PC-3 (cell line): ENCODE measurements at regions not wholly inside any gene's neighbourhood (a gene's known extent, or its start where the extent isn't known, plus 50 kb on each side); places are given as distances from the start of the nearest gene placed in this dataset.

ENCODE experiments used
- EZH2 ChIP-seq: fragments of 300-600 bp; sonication (generic); IDR thresholded peaks from one replicate; pipeline ENCODE4 v1.6.1; 2017; ENCODE audit warnings: antibody characterized with exemption, mild to moderate bottlenecking, low read length; ENCODE audit not compliant: unreplicated experiment
- TF ChIP-seq, protein P1 (sequence below): fragments of 300-600 bp; sonication (generic); conservative IDR thresholded peaks from 2 replicates; pipeline ENCODE4 v1.5.1; 2017; ENCODE audit warnings: antibody characterized with exemption, low read depth, mild to moderate bottlenecking, low read length

DNA sequence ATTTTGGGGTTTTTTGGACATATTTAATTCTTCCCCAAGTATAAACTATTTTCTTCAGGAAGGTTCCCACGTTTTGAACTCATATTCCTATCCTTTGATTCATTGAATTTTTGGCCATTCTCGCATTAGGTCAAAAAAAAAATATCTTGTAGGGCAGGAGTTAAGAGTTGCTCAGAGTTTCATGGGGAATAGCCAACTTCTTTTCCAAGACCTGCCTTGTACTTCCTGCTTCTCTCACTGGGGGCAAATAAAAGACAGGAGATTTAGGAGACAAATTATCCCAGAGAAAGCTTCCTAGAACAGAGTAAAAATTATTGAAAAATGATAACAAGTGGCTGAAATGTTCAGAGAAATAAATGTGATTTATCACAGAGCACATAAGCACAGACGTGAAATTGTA is 55.2 kb upstream of the BCL11A start:
- TF ChIP-seq, protein P1, sequence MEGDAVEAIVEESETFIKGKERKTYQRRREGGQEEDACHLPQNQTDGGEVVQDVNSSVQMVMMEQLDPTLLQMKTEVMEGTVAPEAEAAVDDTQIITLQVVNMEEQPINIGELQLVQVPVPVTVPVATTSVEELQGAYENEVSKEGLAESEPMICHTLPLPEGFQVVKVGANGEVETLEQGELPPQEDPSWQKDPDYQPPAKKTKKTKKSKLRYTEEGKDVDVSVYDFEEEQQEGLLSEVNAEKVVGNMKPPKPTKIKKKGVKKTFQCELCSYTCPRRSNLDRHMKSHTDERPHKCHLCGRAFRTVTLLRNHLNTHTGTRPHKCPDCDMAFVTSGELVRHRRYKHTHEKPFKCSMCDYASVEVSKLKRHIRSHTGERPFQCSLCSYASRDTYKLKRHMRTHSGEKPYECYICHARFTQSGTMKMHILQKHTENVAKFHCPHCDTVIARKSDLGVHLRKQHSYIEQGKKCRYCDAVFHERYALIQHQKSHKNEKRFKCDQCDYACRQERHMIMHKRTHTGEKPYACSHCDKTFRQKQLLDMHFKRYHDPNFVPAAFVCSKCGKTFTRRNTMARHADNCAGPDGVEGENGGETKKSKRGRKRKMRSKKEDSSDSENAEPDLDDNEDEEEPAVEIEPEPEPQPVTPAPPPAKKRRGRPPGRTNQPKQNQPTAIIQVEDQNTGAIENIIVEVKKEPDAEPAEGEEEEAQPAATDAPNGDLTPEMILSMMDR, result no peak
- TF ChIP-seq EZH2, result no peak
